ENCODE measurements at regions not wholly inside any gene's neighbourhood (a gene's known extent, or its start where the extent isn't known, plus 50 kb on each side); places are given as distances from the start of the nearest gene placed in this dataset.
"Not testable (repeated sequence)": the region's sequence is repeated elsewhere in the genome, so short reads cannot be mapped to it uniquely, and the experiment has no call there.

DNA sequence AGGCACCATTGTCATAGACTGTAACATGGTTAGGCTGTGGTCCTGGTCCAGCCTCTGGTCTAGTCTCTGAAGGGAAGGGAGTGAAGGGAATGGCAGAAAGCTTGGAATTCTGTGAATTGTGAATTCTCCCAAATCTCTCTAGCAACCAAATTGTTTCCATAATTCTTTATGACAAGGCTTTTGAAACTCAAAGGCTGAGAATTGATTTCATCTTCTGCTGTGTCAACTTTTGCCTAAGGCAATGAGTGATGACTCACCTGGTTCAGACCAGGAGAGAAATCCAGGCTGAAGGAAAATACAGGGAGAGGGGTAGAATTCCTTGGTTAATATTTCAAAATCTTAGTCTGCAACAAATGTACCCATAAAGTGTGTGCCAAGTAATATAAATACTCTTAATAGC, 82.6 kb upstream of the ADPGK start:
- no peak for DNase-seq (ENCODE audit: low read depth in 2 of 2)

- DNase-seq (ENCODE audit: low read depth in 2 of 2), result no peak
Measured at GRCh38 chr15:72865486-72865885, 81.9 kb upstream of the ADPGK start.

GRCh38 chr15:72864681-72865080, 81.1 kb upstream of the ADPGK start:
- no peak for DNase-seq (ENCODE audit: low read depth in 2 of 2)

GRCh38 chr15:72861354-72861910, 77.9 kb upstream of the ADPGK start:
- DNase-seq (ENCODE audit: low read depth in 2 of 2), result no peak

- DNase-seq (ENCODE audit: low read depth in 2 of 2), result no peak
Measured at GRCh38 chr15:72859757-72860145, 76.2 kb upstream of the ADPGK start.

DNA sequence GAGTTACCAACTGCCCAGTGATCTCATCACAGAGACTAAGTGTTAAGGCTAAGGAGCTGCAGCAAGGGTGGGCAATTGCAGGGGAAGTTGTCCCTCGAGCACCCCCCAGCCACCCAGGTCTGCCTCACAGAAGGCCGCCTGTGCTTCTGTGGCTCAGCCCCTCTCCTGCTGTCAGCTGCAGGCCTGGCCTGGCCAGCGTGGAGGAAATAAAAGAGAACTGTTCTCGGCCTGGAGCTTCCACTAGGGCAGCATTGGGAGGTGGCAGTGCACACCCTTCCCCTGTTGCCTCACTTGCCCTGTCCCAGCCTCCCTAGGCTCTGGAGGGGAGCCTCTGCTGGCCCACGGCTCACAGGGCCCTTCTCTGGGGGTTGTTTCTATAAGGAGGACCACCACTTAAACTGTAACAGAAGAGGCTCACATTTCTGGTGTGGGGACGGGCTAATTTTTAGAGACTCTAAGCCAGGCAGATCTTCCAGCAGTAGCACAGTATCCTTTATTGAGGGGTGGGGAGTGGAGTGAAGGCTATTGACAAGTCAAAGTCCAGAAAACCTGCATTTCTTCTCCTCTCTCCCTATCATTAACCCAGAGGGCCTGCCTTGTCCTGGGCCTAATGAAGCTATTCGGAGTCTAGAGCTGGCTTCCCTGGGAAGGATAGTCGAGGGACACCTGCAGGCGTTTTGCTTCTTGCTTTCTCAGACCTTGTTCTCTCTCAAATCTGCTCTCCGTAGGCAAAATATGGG, 75.6 kb upstream of the ADPGK start:
- no peak for DNase-seq (ENCODE audit: low read depth in 2 of 2)

DNA sequence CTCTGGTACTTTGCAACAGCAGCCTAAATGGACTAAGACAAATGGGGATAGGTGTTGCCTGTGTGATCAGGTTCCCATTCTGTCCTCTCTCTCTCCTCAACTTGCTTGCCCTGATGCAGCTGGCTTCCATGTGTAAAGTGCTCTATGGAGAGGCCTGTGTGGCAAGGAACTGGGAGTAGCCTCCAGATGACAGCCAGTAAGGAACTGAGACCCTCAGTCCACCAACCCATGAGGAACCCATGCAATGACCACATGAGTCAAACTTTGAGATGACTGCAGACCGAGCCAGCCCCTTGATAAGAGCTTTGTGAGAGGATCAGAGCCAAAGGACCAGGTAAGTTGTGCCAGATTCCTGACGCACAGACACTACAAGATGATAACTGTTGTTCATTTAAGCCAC, 74.6 kb upstream of the ADPGK start:
- no peak for DNase-seq (ENCODE audit: low read depth in 2 of 2)

- DNase-seq (ENCODE audit: low read depth in 2 of 2), result no peak
Measured at GRCh38 chr15:72857331-72858063, 73.9 kb upstream of the ADPGK start.

- DNase-seq (ENCODE audit: low read depth in 2 of 2), result no peak
Measured at GRCh38 chr15:72856549-72857040, 73.0 kb upstream of the ADPGK start.

DNA sequence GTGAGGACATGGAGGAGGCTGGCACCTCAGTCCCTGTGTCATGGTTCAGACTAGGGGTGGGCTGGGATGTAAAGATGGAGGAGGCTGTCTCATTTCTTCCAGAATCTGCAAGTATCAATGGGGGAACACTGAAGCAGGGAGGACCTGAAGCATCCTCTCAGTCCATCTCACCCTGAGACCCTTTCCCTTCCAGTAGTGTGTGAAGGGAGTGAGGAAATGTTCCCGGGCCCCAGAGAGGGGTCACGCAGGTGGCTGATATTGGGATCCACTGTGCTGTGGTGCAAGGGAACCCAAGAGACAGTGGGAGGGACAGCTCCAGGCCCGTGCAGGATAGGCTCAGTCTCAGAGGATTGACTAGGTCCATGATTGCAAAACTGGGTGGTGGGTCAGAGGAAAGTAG, 72.2 kb upstream of the ADPGK start:
- no peak for DNase-seq (ENCODE audit: low read depth in 2 of 2)

DNA sequence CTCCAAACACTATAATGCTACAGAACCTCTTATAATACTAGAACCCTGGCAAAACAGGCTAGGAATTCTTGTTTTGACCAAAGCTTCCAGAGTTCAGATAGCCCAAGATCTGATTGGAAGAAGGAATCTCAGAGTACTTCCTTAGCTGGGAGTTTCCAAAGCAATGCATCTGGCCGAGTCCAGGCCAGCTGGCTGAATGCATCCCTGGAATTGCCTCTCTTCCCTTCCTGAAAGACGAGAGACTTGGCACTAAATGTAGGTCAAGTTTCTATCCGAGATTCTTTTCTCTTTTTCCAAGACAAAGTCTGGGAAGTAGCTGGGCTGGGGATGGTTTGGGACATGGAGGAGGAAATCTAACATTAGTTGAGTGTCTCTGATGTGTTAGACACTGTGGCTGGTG, 68.7 kb upstream of the ADPGK start:
- DNase-seq (ENCODE audit: low read depth in 2 of 2), result no peak

DNA sequence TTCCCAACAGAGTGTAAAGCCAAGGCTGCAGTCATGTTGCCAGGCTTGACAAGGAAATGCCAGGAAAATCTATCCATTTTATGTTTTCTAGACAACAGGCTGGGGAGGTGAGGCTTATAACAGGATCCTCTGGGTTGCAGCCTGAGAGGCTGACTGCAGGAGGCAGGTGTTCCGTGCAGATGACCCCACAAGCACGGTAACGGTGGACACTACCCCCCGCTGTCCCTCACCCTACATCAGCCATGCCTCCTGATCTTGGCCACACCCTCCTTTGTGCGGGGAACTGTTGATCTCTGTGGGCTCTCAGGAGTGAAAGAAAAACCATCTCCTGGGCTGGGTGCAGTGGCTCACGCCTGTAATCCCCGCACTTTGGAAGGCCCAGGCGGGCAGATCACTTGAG, 68.0 kb upstream of the ADPGK start:
- DNase-seq (ENCODE audit: low read depth in 2 of 2), result no peak

GRCh38 chr15:72850833-72851232, 67.3 kb upstream of the ADPGK start:
- DNase-seq (ENCODE audit: low read depth in 2 of 2), result no peak

DNA sequence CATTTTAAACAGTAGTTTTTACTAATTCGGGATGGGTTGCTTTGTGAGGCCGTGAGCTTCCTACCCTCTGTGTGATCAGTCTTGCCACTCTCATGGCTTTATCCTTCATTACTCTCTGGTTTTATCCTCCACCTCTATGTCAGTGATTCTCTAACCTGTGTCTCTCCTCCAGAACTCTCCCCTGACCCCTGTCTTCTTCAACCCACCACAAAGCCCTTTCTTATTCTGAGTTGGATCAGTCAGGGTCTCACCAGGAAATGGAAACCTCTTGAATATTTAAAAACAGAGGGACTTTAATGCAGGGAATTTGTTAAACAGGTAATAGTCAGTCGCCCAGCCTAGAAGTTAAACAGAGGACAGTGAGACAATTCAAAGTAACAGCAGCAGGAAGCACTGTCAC, 64.2 kb upstream of the ADPGK start:
- DNase-seq (ENCODE audit: low read depth in 2 of 2), result no peak

GRCh38 chr15:72847033-72847432, 63.5 kb upstream of the ADPGK start:
- no peak for DNase-seq (ENCODE audit: low read depth in 2 of 2)

- DNase-seq (ENCODE audit: low read depth in 2 of 2), result no peak
Measured at GRCh38 chr15:72845981-72846383, 62.4 kb upstream of the ADPGK start.

GRCh38 chr15:72844067-72844466, 60.5 kb upstream of the ADPGK start:
- DNase-seq (ENCODE audit: low read depth in 2 of 2), result no peak

GRCh38 chr15:72843340-72843739, 59.8 kb upstream of the ADPGK start:
- not testable (repeated sequence) for DNase-seq (ENCODE audit: low read depth in 2 of 2)

DNA sequence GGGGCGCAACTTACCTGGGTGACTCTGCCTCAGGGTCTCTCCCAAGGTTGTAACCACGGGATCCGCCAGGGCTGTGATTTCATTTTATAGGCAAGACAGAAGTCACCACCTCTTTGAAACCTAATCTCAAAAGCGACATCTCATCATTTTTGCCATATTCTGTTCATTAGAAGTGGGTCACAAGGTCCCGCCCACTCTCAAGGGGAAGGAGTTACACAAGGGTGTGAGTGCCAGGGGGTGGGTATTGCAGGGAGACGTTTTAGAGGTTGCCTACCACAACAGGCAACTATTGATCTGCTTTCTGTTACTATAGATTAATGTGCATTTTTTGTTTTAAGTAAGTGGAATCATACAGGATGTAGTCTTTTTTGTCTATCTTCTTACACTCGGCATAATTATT, 56.6 kb upstream of the ADPGK start:
- no peak for DNase-seq (ENCODE audit: low read depth in 2 of 2)

DNA sequence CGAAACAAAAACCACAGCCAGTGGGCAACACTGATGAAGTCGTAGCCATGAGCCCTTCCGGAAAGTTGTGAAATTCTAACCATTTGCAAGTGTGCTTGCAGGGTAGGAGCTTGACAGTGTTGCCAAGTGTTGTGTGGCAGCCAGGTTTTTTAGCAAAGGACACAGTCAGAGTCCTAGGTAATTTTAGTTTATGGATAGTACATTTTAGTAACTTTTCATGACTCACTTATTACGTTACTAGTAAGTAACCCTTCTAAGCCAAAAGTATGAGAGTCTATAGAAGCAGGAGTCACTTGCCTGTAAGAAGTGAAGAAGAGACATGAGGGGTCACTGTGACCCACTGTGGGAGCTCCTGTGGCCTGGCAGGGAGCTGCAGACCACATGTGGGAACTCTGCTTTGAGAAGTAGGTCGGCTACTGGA, 54.8 kb upstream of the ADPGK start:
- DNase-seq (ENCODE audit: low read depth in 2 of 2), result no peak

- no peak for DNase-seq (ENCODE audit: low read depth in 2 of 2)
Measured at GRCh38 chr15:72836676-72837330, 53.2 kb upstream of the ADPGK start.

DNA sequence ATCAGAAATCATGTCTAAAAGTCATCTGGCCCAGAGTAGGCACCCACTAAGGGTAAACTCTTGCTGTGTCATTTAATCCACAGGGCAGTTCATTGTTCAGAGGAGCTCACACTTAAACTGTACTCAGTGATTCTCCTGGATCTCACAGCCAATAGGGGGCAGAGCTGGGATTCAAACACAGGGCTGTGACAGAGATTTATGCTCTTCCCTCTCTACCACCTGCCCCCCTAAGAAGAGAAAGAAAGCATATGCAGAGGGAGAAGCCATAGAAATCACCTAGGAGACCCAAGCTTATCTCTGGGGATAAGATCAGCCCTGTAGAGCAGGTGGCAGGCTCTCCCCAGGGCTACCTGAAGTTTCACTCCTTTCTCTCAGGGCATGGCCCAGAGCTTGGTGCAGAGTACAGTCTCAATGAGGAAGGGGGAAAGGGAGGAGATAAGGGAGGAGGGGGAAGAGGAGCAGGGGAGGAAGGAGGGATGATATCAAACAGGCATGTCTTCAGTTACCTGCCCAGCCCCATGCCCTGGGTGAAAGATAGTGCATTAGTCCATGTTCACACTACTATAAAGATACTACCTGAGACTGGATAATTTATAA, 51.8 kb upstream of the ADPGK start:
- no peak for DNase-seq (ENCODE audit: low read depth in 2 of 2)
